ENCODE measurements at regions not wholly inside any gene's neighbourhood (a gene's known extent, or its start where the extent isn't known, plus 50 kb on each side); places are given as distances from the start of the nearest gene placed in this dataset.

GRCh38 chr20:55038684-55039083 is 563.3 kb downstream of the DOK5 start:
- H3K27ac ChIP-seq (ENCODE audit: low read depth in 1 of 3, low read length in 2 of 3): no peak overlapping the region
- H3K4me1 ChIP-seq (ENCODE audit: control insufficient read depth in 3 of 3, insufficient read depth in 2 of 3, low read depth in 1 of 3, low read length in 2 of 3): no peaks in the 10 kb centered on the region
- no peaks in the 10 kb centered on the region for H3K27me3 ChIP-seq (ENCODE audit: control insufficient read depth in 3 of 3, insufficient read depth in 3 of 3, low read length in 3 of 3)
- H3K9me3 ChIP-seq (ENCODE audit: control insufficient read depth in 2 of 2, insufficient read depth in 1 of 2, low read depth in 1 of 2, low read length in 1 of 2): peaks cover 2 to 4% of the 10 kb centered on the region in 2 donors
- no peak overlapping the region for H3K4me3 ChIP-seq (ENCODE audit: low read depth in 1 of 3, low read length in 3 of 3)
- no peak for DNase-seq
- FAIRE-seq: no peak
- H3K36me3 ChIP-seq (ENCODE audit: control insufficient read depth in 3 of 3, insufficient read depth in 2 of 3, low read depth in 1 of 3, low read length in 3 of 3): no peaks in the 10 kb centered on the region

GRCh38 chr20:55031971-55032370 is 556.6 kb downstream of the DOK5 start:
- H3K9me3 ChIP-seq (ENCODE audit: control insufficient read depth in 2 of 2, insufficient read depth in 1 of 2, low read depth in 1 of 2, low read length in 1 of 2): peaks cover 0 to 4% of the 10 kb centered on the region in 2 donors
- H3K36me3 ChIP-seq (ENCODE audit: control insufficient read depth in 3 of 3, insufficient read depth in 2 of 3, low read depth in 1 of 3, low read length in 3 of 3): no peaks in the 10 kb centered on the region
- H3K27ac ChIP-seq (ENCODE audit: low read depth in 1 of 3, low read length in 2 of 3): no peak overlapping the region
- DNase-seq (no peak), FAIRE-seq (no peak)
- no peaks in the 10 kb centered on the region for H3K27me3 ChIP-seq (ENCODE audit: control insufficient read depth in 3 of 3, insufficient read depth in 3 of 3, low read length in 3 of 3)
- no peaks in the 10 kb centered on the region for H3K4me1 ChIP-seq (ENCODE audit: control insufficient read depth in 3 of 3, insufficient read depth in 2 of 3, low read depth in 1 of 3, low read length in 2 of 3)
- H3K4me3 ChIP-seq (ENCODE audit: low read depth in 1 of 3, low read length in 3 of 3): no peak overlapping the region

- no peak overlapping the region for H3K4me3 ChIP-seq (ENCODE audit: low read depth in 1 of 3, low read length in 3 of 3)
- H3K9me3 ChIP-seq (ENCODE audit: control insufficient read depth in 2 of 2, insufficient read depth in 1 of 2, low read depth in 1 of 2, low read length in 1 of 2): no peaks in the 10 kb centered on the region
- no peaks in the 10 kb centered on the region for H3K4me1 ChIP-seq (ENCODE audit: control insufficient read depth in 3 of 3, insufficient read depth in 2 of 3, low read depth in 1 of 3, low read length in 2 of 3)
- H3K27ac ChIP-seq (ENCODE audit: low read depth in 1 of 3, low read length in 2 of 3): no peak overlapping the region
- FAIRE-seq (no peak), DNase-seq (no peak)
- no peaks in the 10 kb centered on the region for H3K27me3 ChIP-seq (ENCODE audit: control insufficient read depth in 3 of 3, insufficient read depth in 3 of 3, low read length in 3 of 3)
- 66 to 73% (median 72%) methylated on average over 4 of the region's 4 CpGs for WGBS, 3 donors
- H3K36me3 ChIP-seq (ENCODE audit: control insufficient read depth in 3 of 3, insufficient read depth in 2 of 3, low read depth in 1 of 3, low read length in 3 of 3): no peaks in the 10 kb centered on the region
Observed at GRCh38 chr20:55014766-55015165, 539.4 kb downstream of the DOK5 start.

- DNase-seq (no peak), FAIRE-seq (no peak)
- no peaks in the 10 kb centered on the region for H3K36me3 ChIP-seq (ENCODE audit: control insufficient read depth in 3 of 3, insufficient read depth in 2 of 3, low read depth in 1 of 3, low read length in 3 of 3)
- no peaks in the 10 kb centered on the region for H3K9me3 ChIP-seq (ENCODE audit: control insufficient read depth in 2 of 2, insufficient read depth in 1 of 2, low read depth in 1 of 2, low read length in 1 of 2)
- whole genome bisulfite sequencing, 3 donors: 91 to 97% (median 97%) methylated on average over 1 of the region's 1 CpG
- no peak overlapping the region for H3K4me3 ChIP-seq (ENCODE audit: low read depth in 1 of 3, low read length in 3 of 3)
- H3K27me3 ChIP-seq (ENCODE audit: control insufficient read depth in 3 of 3, insufficient read depth in 3 of 3, low read length in 3 of 3): no peaks in the 10 kb centered on the region
- H3K27ac ChIP-seq (ENCODE audit: low read depth in 1 of 3, low read length in 2 of 3): no peak overlapping the region
- H3K4me1 ChIP-seq (ENCODE audit: control insufficient read depth in 3 of 3, insufficient read depth in 2 of 3, low read depth in 1 of 3, low read length in 2 of 3): no peaks in the 10 kb centered on the region
Observed at GRCh38 chr20:55010761-55011160, 535.4 kb downstream of the DOK5 start.

- no peak overlapping the region for H3K4me3 ChIP-seq (ENCODE audit: low read depth in 1 of 3, low read length in 3 of 3)
- peaks cover 0 to under 1% of the 10 kb centered on the region in 2 donors for H3K9me3 ChIP-seq (ENCODE audit: control insufficient read depth in 2 of 2, insufficient read depth in 1 of 2, low read depth in 1 of 2, low read length in 1 of 2)
- FAIRE-seq (no peak), DNase-seq (no peak)
- no peaks in the 10 kb centered on the region for H3K36me3 ChIP-seq (ENCODE audit: control insufficient read depth in 3 of 3, insufficient read depth in 2 of 3, low read depth in 1 of 3, low read length in 3 of 3)
- no peaks in the 10 kb centered on the region for H3K4me1 ChIP-seq (ENCODE audit: control insufficient read depth in 3 of 3, insufficient read depth in 2 of 3, low read depth in 1 of 3, low read length in 2 of 3)
- WGBS, 3 donors: 60 to 77% (median 64%) methylated on average over 2 of the region's 2 CpGs
- H3K27ac ChIP-seq (ENCODE audit: low read depth in 1 of 3, low read length in 2 of 3): no peak overlapping the region
- no peaks in the 10 kb centered on the region for H3K27me3 ChIP-seq (ENCODE audit: control insufficient read depth in 3 of 3, insufficient read depth in 3 of 3, low read length in 3 of 3)
Observed at GRCh38 chr20:55009066-55009465, 533.7 kb downstream of the DOK5 start.

- no peaks in the 10 kb centered on the region for H3K36me3 ChIP-seq (ENCODE audit: control insufficient read depth in 3 of 3, insufficient read depth in 2 of 3, low read depth in 1 of 3, low read length in 3 of 3)
- DNase-seq (no peak), FAIRE-seq (no peak)
- 36 to 53% (median 47%) methylated on average over 3 of the region's 3 CpGs for WGBS, 3 donors
- no peaks in the 10 kb centered on the region for H3K27me3 ChIP-seq (ENCODE audit: control insufficient read depth in 3 of 3, insufficient read depth in 3 of 3, low read length in 3 of 3)
- H3K4me3 ChIP-seq (ENCODE audit: low read depth in 1 of 3, low read length in 3 of 3): no peak overlapping the region
- peaks cover 0 to 4% of the 10 kb centered on the region in 2 donors for H3K9me3 ChIP-seq (ENCODE audit: control insufficient read depth in 2 of 2, insufficient read depth in 1 of 2, low read depth in 1 of 2, low read length in 1 of 2)
- H3K4me1 ChIP-seq (ENCODE audit: control insufficient read depth in 3 of 3, insufficient read depth in 2 of 3, low read depth in 1 of 3, low read length in 2 of 3): no peaks in the 10 kb centered on the region
- no peak overlapping the region for H3K27ac ChIP-seq (ENCODE audit: low read depth in 1 of 3, low read length in 2 of 3)
Observed at GRCh38 chr20:55004044-55004443, 528.7 kb downstream of the DOK5 start.

GRCh38 chr20:54995553-54995952 is 520.2 kb downstream of the DOK5 start:
- H3K27ac ChIP-seq (ENCODE audit: low read depth in 1 of 3, low read length in 2 of 3): no peak overlapping the region
- DNase-seq (no peak), FAIRE-seq (no peak)
- no peaks in the 10 kb centered on the region for H3K9me3 ChIP-seq (ENCODE audit: control insufficient read depth in 2 of 2, insufficient read depth in 1 of 2, low read depth in 1 of 2, low read length in 1 of 2)
- no peaks in the 10 kb centered on the region for H3K36me3 ChIP-seq (ENCODE audit: control insufficient read depth in 3 of 3, insufficient read depth in 2 of 3, low read depth in 1 of 3, low read length in 3 of 3)
- H3K27me3 ChIP-seq (ENCODE audit: control insufficient read depth in 3 of 3, insufficient read depth in 3 of 3, low read length in 3 of 3): no peaks in the 10 kb centered on the region
- WGBS, 3 donors: 65 to 73% (median 70%) methylated on average over 5 of the region's 5 CpGs
- no peak overlapping the region for H3K4me3 ChIP-seq (ENCODE audit: low read depth in 1 of 3, low read length in 3 of 3)
- no peaks in the 10 kb centered on the region for H3K4me1 ChIP-seq (ENCODE audit: control insufficient read depth in 3 of 3, insufficient read depth in 2 of 3, low read depth in 1 of 3, low read length in 2 of 3)

GRCh38 chr20:54995011-54995410 is 519.6 kb downstream of the DOK5 start:
- FAIRE-seq (no peak), DNase-seq (no peak)
- no peaks in the 10 kb centered on the region for H3K36me3 ChIP-seq (ENCODE audit: control insufficient read depth in 3 of 3, insufficient read depth in 2 of 3, low read depth in 1 of 3, low read length in 3 of 3)
- no peaks in the 10 kb centered on the region for H3K27me3 ChIP-seq (ENCODE audit: control insufficient read depth in 3 of 3, insufficient read depth in 3 of 3, low read length in 3 of 3)
- H3K4me3 ChIP-seq (ENCODE audit: low read depth in 1 of 3, low read length in 3 of 3): no peak overlapping the region
- 51 to 70% (median 64%) methylated on average over 4 of the region's 4 CpGs for WGBS, 3 donors
- no peaks in the 10 kb centered on the region for H3K9me3 ChIP-seq (ENCODE audit: control insufficient read depth in 2 of 2, insufficient read depth in 1 of 2, low read depth in 1 of 2, low read length in 1 of 2)
- no peaks in the 10 kb centered on the region for H3K4me1 ChIP-seq (ENCODE audit: control insufficient read depth in 3 of 3, insufficient read depth in 2 of 3, low read depth in 1 of 3, low read length in 2 of 3)
- no peak overlapping the region for H3K27ac ChIP-seq (ENCODE audit: low read depth in 1 of 3, low read length in 2 of 3)

- H3K27me3 ChIP-seq (ENCODE audit: control insufficient read depth in 3 of 3, insufficient read depth in 3 of 3, low read length in 3 of 3): no peaks in the 10 kb centered on the region
- 74 to 78% (median 77%) methylated on average over 7 of the region's 7 CpGs for WGBS, 3 donors
- DNase-seq (no peak), FAIRE-seq (no peak)
- no peak overlapping the region for H3K4me3 ChIP-seq (ENCODE audit: low read depth in 1 of 3, low read length in 3 of 3)
- H3K4me1 ChIP-seq (ENCODE audit: control insufficient read depth in 3 of 3, insufficient read depth in 2 of 3, low read depth in 1 of 3, low read length in 2 of 3): no peaks in the 10 kb centered on the region
- H3K27ac ChIP-seq (ENCODE audit: low read depth in 1 of 3, low read length in 2 of 3): no peak overlapping the region
- H3K9me3 ChIP-seq (ENCODE audit: control insufficient read depth in 2 of 2, insufficient read depth in 1 of 2, low read depth in 1 of 2, low read length in 1 of 2): peaks cover 0 to 1% of the 10 kb centered on the region in 2 donors
- no peaks in the 10 kb centered on the region for H3K36me3 ChIP-seq (ENCODE audit: control insufficient read depth in 3 of 3, insufficient read depth in 2 of 3, low read depth in 1 of 3, low read length in 3 of 3)
Observed at GRCh38 chr20:54985091-54985490, 509.7 kb downstream of the DOK5 start.
